ENCODE measurements at regions not wholly inside any gene's neighbourhood (a gene's known extent, or its start where the extent isn't known, plus 50 kb on each side); places are given as distances from the start of the nearest gene placed in this dataset.

- DNase-seq (ENCODE audit: low read depth): no peak
These were observed 419.3 kb upstream of the ADAMTS16 start for GRCh38 chr5:4720831-4721230.

- DNase-seq (ENCODE audit: low read depth): no peak
These were observed 417.2 kb upstream of the ADAMTS16 start for GRCh38 chr5:4722886-4723285.

- DNase-seq (ENCODE audit: low read depth): no peak
These were observed 414.5 kb upstream of the ADAMTS16 start for GRCh38 chr5:4725594-4725993.

- DNase-seq (ENCODE audit: low read depth): no peak
These were observed 409.9 kb upstream of the ADAMTS16 start for GRCh38 chr5:4730279-4730678.

- no peak for DNase-seq (ENCODE audit: low read depth)
These were observed 405.8 kb upstream of the ADAMTS16 start for GRCh38 chr5:4734348-4734747.

- no peak for DNase-seq (ENCODE audit: low read depth)
These were observed 404.9 kb upstream of the ADAMTS16 start for GRCh38 chr5:4735261-4735660.

GRCh38 chr5:4737868-4738267 is 402.3 kb upstream of the ADAMTS16 start:
- DNase-seq (ENCODE audit: low read depth): no peak

GRCh38 chr5:4738298-4738697 is 401.8 kb upstream of the ADAMTS16 start:
- no peak for DNase-seq (ENCODE audit: low read depth)

- DNase-seq (ENCODE audit: low read depth): no peak
These were observed 400.0 kb upstream of the ADAMTS16 start for GRCh38 chr5:4740156-4740555.

GRCh38 chr5:4758550-4758949 is 381.6 kb upstream of the ADAMTS16 start:
- no peak for DNase-seq (ENCODE audit: low read depth)

- DNase-seq (ENCODE audit: low read depth): no peak
These were observed 381.1 kb upstream of the ADAMTS16 start for GRCh38 chr5:4758996-4759395.

- DNase-seq (ENCODE audit: low read depth): no peak
These were observed 377.8 kb upstream of the ADAMTS16 start for GRCh38 chr5:4762316-4762715.

GRCh38 chr5:4765411-4765810 is 374.7 kb upstream of the ADAMTS16 start:
- no peak for DNase-seq (ENCODE audit: low read depth)

- no peak for DNase-seq (ENCODE audit: low read depth)
These were observed 374.0 kb upstream of the ADAMTS16 start for GRCh38 chr5:4766101-4766500.

GRCh38 chr5:4772591-4772990 is 367.5 kb upstream of the ADAMTS16 start:
- DNase-seq (ENCODE audit: low read depth): no peak

GRCh38 chr5:4773827-4774317 is 366.3 kb upstream of the ADAMTS16 start:
- DNase-seq (ENCODE audit: low read depth): no peak

GRCh38 chr5:4777435-4777834 is 362.7 kb upstream of the ADAMTS16 start:
- no peak for DNase-seq (ENCODE audit: low read depth)

GRCh38 chr5:4780633-4781032 is 359.5 kb upstream of the ADAMTS16 start:
- DNase-seq (ENCODE audit: low read depth): no peak

GRCh38 chr5:4781299-4781698 is 358.8 kb upstream of the ADAMTS16 start:
- DNase-seq (ENCODE audit: low read depth): no peak

GRCh38 chr5:4785971-4786370 is 354.2 kb upstream of the ADAMTS16 start:
- DNase-seq (ENCODE audit: low read depth): no peak

GRCh38 chr5:4797445-4797844 is 342.7 kb upstream of the ADAMTS16 start:
- no peak for DNase-seq (ENCODE audit: low read depth)

- DNase-seq (ENCODE audit: low read depth): peak; percentile 17
These were observed 338.1 kb upstream of the ADAMTS16 start for GRCh38 chr5:4802044-4802443.

GRCh38 chr5:4804691-4805360 is 335.3 kb upstream of the ADAMTS16 start:
- DNase-seq (ENCODE audit: low read depth): no peak

GRCh38 chr5:4815002-4815401 is 325.1 kb upstream of the ADAMTS16 start:
- DNase-seq (ENCODE audit: low read depth): no peak

Measured in HS-27A (cell line).